Duodenal mucosa (tissue), 2 donors: ENCODE measurements at regions not wholly inside any gene's neighbourhood (a gene's known extent, or its start where the extent isn't known, plus 50 kb on each side); places are given as distances from the start of the nearest gene placed in this dataset.

Experiments
- H3K27ac ChIP-seq: one replicate; pipeline ENCODE4 v1.7.0; 2013; ENCODE audit warnings: low read depth, low read length
- H3K27me3 ChIP-seq, 2 donors: one replicate each; pipeline ENCODE4 v1.7.0; 2013; ENCODE audit warnings: low read length in 2 of 2, control low read depth in 1 of 2; ENCODE audit not compliant: insufficient read depth in 2 of 2, control insufficient read depth in 1 of 2
- H3K36me3 ChIP-seq, 2 donors: one replicate each; pipeline ENCODE4 v1.7.0; 2013; ENCODE audit warnings: low read length in 2 of 2, control low read depth in 1 of 2; ENCODE audit not compliant: insufficient read depth in 2 of 2, control insufficient read depth in 1 of 2
- H3K4me1 ChIP-seq, 2 donors: one replicate each; pipeline ENCODE4 v1.7.0; 2013; ENCODE audit warnings: low read length in 2 of 2, control low read depth in 1 of 2; ENCODE audit not compliant: insufficient read depth in 2 of 2, control insufficient read depth in 1 of 2
- H3K4me3 ChIP-seq, 2 donors: one replicate each; pipeline ENCODE4 v1.7.0; 2013; ENCODE audit warnings: low read length in 2 of 2, low read depth in 1 of 2
- H3K9ac ChIP-seq, 2 donors: one replicate each; pipeline ENCODE4 v1.7.0; 2013; ENCODE audit warnings: low read length in 2 of 2, low read depth in 1 of 2
- H3K9me3 ChIP-seq, 2 donors: one replicate each; pipeline ENCODE4 v1.7.0; 2013; ENCODE audit warnings: low read length in 2 of 2, control low read depth in 1 of 2; ENCODE audit not compliant: control insufficient read depth in 1 of 2

DNA sequence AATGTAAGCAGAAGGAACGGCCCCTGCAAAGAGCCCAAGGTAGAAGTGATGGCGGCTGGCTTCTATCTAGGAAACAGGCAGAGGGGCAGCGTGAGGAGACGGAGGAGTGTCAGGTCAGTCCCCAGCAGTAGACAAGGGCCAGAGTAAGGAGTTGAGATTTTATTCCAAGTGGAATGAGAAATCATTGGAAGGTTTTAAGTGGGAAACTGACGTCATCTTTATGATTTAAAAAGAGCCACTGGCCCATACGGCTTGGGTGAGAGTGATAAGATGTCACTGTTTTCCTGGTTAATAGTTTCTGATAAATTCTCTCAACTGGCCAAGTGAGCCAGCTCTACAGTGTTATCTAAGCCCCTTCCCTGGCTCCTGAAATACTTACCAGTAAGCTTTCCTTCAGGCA, 103.2 kb upstream of the CAMK1G start:
- Histone ChIP-seq H3K4me3 (no peak overlapping the region), H3K9me3 (no peaks in the 10 kb centered on the region), H3K9ac (no peak overlapping the region), H3K36me3 (no peaks in the 10 kb centered on the region), H3K4me1 (no peaks in the 10 kb centered on the region), H3K27me3 (peaks cover 0 to 4% of the 10 kb centered on the region in 2 donors), H3K27ac (no peak overlapping the region)

GRCh38 chr1:209483691-209484090, 99.8 kb upstream of the CAMK1G start:
- H3K36me3 ChIP-seq = no peaks in the 10 kb centered on the region
- H3K27me3 ChIP-seq = peaks cover 0 to 3% of the 10 kb centered on the region in 2 donors
- no peak overlapping the region for H3K9ac ChIP-seq
- no peaks in the 10 kb centered on the region for H3K4me1 ChIP-seq
- H3K4me3 ChIP-seq = no peak overlapping the region
- no peaks in the 10 kb centered on the region for H3K9me3 ChIP-seq
- H3K27ac ChIP-seq = no peak overlapping the region

GRCh38 chr1:209484429-209484828, 99.1 kb upstream of the CAMK1G start:
- Histone ChIP-seq H3K9ac (no peak overlapping the region), H3K27me3 (no peaks in the 10 kb centered on the region), H3K36me3 (no peaks in the 10 kb centered on the region), H3K9me3 (no peaks in the 10 kb centered on the region), H3K4me1 (no peaks in the 10 kb centered on the region), H3K4me3 (no peak overlapping the region), H3K27ac (no peak overlapping the region)

DNA sequence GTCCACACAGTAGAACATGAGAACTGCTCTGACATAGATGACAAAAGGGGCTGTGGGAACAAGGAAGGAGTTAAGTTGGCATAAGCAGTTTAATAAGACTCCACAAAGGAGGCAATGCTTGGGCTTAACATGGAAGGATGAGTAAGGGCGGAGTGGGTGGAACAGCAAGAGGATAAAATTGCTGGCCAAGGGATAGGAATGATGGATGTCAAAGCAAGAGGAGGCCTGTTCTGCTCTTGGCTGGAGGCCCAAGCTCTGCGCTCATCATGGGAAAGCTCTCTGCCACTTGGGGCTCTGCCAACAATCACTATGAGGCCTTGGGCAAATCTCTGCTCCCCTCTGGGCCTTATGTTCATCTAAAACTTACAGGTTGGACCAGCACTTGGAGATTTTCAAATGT, 98.3 kb upstream of the CAMK1G start:
- H3K27me3 ChIP-seq = no peaks in the 10 kb centered on the region
- H3K27ac ChIP-seq = no peak overlapping the region
- no peak overlapping the region for H3K4me3 ChIP-seq
- H3K4me1 ChIP-seq = no peaks in the 10 kb centered on the region
- H3K9ac ChIP-seq = no peak overlapping the region
- H3K9me3 ChIP-seq = no peaks in the 10 kb centered on the region
- H3K36me3 ChIP-seq = no peaks in the 10 kb centered on the region

GRCh38 chr1:209485751-209486150, 97.8 kb upstream of the CAMK1G start:
- Histone ChIP-seq H3K27ac (no peak overlapping the region), H3K36me3 (no peaks in the 10 kb centered on the region), H3K27me3 (no peaks in the 10 kb centered on the region), H3K9me3 (no peaks in the 10 kb centered on the region), H3K4me1 (no peaks in the 10 kb centered on the region), H3K9ac (no peak overlapping the region), H3K4me3 (no peak overlapping the region)

DNA sequence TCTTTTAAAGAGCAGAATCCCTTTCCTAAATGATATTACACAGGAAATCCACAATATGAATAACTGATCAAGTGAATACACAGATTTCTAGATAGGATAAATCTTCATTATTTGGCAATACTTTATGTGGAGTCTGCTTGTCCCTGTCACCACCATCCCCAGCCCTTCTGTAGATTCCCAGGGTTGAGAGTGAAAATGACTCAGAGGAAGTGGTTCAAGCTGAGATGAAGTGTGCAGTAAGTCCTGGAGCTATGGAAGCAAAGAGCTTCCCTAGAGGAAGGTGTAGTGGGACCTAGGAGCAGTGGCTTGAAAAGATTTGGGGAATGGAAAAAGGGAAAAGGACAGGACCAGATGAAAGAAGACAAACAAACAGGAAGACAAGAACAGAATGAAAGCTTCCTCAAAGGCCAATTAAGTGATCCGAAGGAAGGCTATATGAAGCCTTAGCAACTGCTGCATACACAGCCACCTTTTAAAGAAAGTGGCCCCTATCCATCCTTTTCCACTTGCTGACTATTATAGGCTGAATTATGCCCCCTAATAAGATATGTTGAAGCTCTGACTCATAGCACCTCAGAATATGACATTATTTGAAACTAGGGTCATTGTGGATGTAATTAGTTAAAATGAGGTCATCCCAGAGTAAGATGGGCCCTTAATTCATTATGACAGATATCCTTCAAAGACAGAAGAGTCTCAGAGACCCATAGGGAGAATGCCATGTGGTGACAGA, 96.5 kb upstream of the CAMK1G start:
- H3K27me3 ChIP-seq = no peaks in the 10 kb centered on the region

DNA sequence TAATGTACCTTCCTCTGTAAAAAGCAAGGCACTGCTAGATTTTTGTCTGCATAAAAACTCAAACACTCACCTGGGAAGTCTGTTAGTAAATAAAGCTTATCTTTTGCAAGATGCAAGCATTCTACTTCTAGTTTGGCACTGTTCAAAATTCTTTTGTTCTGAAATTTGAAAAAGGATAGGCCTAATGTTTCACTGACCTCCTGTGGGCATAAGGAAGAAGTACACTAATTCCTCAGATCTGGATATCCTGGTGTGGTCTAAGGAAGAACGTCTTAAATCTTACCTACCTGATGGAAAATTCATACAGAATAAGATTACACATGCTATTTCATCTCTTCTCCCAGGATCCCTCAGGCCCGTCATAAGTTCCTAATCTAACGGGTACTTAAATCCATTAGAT, 93.5 kb upstream of the CAMK1G start:
- Histone ChIP-seq H3K9me3 (no peaks in the 10 kb centered on the region), H3K27ac (no peak overlapping the region), H3K4me3 (no peak overlapping the region), H3K4me1 (no peaks in the 10 kb centered on the region), H3K36me3 (no peaks in the 10 kb centered on the region), H3K27me3 (no peaks in the 10 kb centered on the region), H3K9ac (no peak overlapping the region)

More for the DNA sequence above, 96.5 kb upstream of the CAMK1G start:
- Histone ChIP-seq H3K4me1 (no peaks in the 10 kb centered on the region), H3K9me3 (no peaks in the 10 kb centered on the region), H3K9ac (no peak overlapping the region), H3K36me3 (no peaks in the 10 kb centered on the region), H3K4me3 (no peak overlapping the region), H3K27ac (no peak overlapping the region)

- no peaks in the 10 kb centered on the region for H3K4me1 ChIP-seq
- no peaks in the 10 kb centered on the region for H3K36me3 ChIP-seq
- no peak overlapping the region for H3K4me3 ChIP-seq
- no peaks in the 10 kb centered on the region for H3K9me3 ChIP-seq
- no peaks in the 10 kb centered on the region for H3K27me3 ChIP-seq
- no peak overlapping the region for H3K9ac ChIP-seq
- H3K27ac ChIP-seq = no peak overlapping the region
Measured at GRCh38 chr1:209491031-209491430, 92.5 kb upstream of the CAMK1G start.

DNA sequence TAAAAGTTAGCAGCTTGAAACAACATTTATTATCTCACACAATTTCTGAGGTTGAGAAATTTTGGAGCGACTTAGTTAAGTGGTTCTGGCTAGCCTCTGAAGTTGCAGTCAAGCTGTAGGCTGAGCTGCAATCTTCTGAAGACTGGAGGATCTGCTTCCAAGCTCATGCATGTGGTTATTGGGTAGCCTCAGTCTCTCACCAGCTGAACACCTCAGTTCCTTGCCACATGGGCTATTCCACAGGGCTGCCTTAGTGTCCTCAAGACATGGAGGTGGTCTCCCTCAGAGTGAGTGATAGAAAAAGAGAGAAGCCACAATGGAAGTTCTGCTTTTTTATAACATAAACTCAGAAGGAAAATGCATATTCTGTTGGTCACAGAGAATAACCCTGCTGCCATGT, 92.0 kb upstream of the CAMK1G start:
- no peaks in the 10 kb centered on the region for H3K36me3 ChIP-seq
- no peaks in the 10 kb centered on the region for H3K27me3 ChIP-seq
- H3K9me3 ChIP-seq = no peaks in the 10 kb centered on the region
- no peak overlapping the region for H3K9ac ChIP-seq
- no peak overlapping the region for H3K27ac ChIP-seq
- no peaks in the 10 kb centered on the region for H3K4me1 ChIP-seq
- H3K4me3 ChIP-seq = no peak overlapping the region

GRCh38 chr1:209491897-209492296, 91.6 kb upstream of the CAMK1G start:
- Histone ChIP-seq H3K9me3 (no peaks in the 10 kb centered on the region), H3K27ac (no peak overlapping the region), H3K27me3 (no peaks in the 10 kb centered on the region), H3K9ac (no peak overlapping the region), H3K36me3 (no peaks in the 10 kb centered on the region), H3K4me1 (no peaks in the 10 kb centered on the region), H3K4me3 (no peak overlapping the region)

GRCh38 chr1:209493559-209493958, 90.0 kb upstream of the CAMK1G start:
- H3K4me3 ChIP-seq = no peak overlapping the region
- no peak overlapping the region for H3K27ac ChIP-seq
- no peaks in the 10 kb centered on the region for H3K27me3 ChIP-seq
- no peaks in the 10 kb centered on the region for H3K9me3 ChIP-seq
- no peak overlapping the region for H3K9ac ChIP-seq
- no peaks in the 10 kb centered on the region for H3K36me3 ChIP-seq
- no peaks in the 10 kb centered on the region for H3K4me1 ChIP-seq
